PC-3 (cell line): ENCODE measurements at regions not wholly inside any gene's neighbourhood (a gene's known extent, or its start where the extent isn't known, plus 50 kb on each side); places are given as distances from the start of the nearest gene placed in this dataset.

Experiments
- ATAC-seq: fragments of 200-7000 bp; cut with Tn5 transposase; 2 replicates; pipeline ENCODE4 v1.9.1; 2020; ENCODE audit warnings: mild to moderate bottlenecking, moderate library complexity
- BruUV-seq: library from RNA; stranded (reverse); fragments of 400-500 nt; replicated peaks from 2 replicates; lab custom pipeline; 2021; lab: Mats Ljungman, UMichigan
- CTCF ChIA-PET: fragments of 300-600 bp; sonication (Branson Sonifier 250); formaldehyde crosslinking; loops from one replicate; lab custom pipeline; 2022; ENCODE audit warnings: antibody characterized with exemption; lab: Charles Lee
- POLR2A ChIA-PET: fragments of 300-600 bp; sonication (Branson Sonifier 250); formaldehyde crosslinking; loops from one replicate; lab custom pipeline; 2022; ENCODE audit warnings: antibody characterized with exemption; ENCODE audit not compliant: unreplicated experiment; lab: Charles Lee
- DNase-seq: peaks from one replicate; pipeline ENCODE4 v3.0.0-alpha.2; 2015
- H2AFZ ChIP-seq: fragments of 300-600 bp; sonication (generic); 2 replicates; pipeline ENCODE4 v1.6.0; 2016; ENCODE audit warnings: antibody characterized with exemption, low read length
- H3F3A ChIP-seq: fragments of 300-600 bp; sonication (generic); one replicate; pipeline ENCODE4 v1.6.0; 2017; ENCODE audit warnings: antibody characterized with exemption, low read length, control low read depth, mild to moderate bottlenecking; ENCODE audit not compliant: unreplicated experiment
- H3K27ac ChIP-seq: fragments of 300-600 bp; sonication (generic); 2 replicates; pipeline ENCODE4 v1.5.1; 2016; ENCODE audit warnings: mild to moderate bottlenecking, low read length
- H3K27me3 ChIP-seq: fragments of 300-600 bp; sonication (generic); 2 replicates; pipeline ENCODE4 v1.6.1; 2016; ENCODE audit warnings: low read length, mixed read lengths
- H3K36me3 ChIP-seq: fragments of 300-600 bp; sonication (generic); 2 replicates; pipeline ENCODE4 v1.6.1; 2016; ENCODE audit warnings: low read depth, mixed run types, low read length, mixed read lengths
- H3K4me1 ChIP-seq: fragments of 300-600 bp; sonication (generic); 2 replicates; pipeline ENCODE4 v1.5.1; 2016; ENCODE audit warnings: low read length; ENCODE audit not compliant: insufficient read depth
- H3K4me2 ChIP-seq: fragments of 300-600 bp; sonication (generic); 2 replicates; pipeline ENCODE4 v1.6.0; 2016; ENCODE audit warnings: low read length
- H3K4me3 ChIP-seq: fragments of 300-600 bp; sonication (generic); 2 replicates; pipeline ENCODE4 v1.5.1; 2016; ENCODE audit warnings: mild to moderate bottlenecking, low read length, mixed read lengths
- H3K79me2 ChIP-seq: fragments of 300-600 bp; sonication (generic); 2 replicates; pipeline ENCODE4 v1.6.1; 2017; ENCODE audit warnings: low read length, mixed read lengths
- H3K9ac ChIP-seq: fragments of 300-600 bp; sonication (generic); 2 replicates; pipeline ENCODE4 v1.6.0; 2016; ENCODE audit warnings: mild to moderate bottlenecking, low read length
- H3K9me2 ChIP-seq: fragments of 300-600 bp; sonication (generic); replicated peaks from 2 replicates; pipeline ENCODE4 v1.6.1; 2016; ENCODE audit warnings: mixed run types, low read length, mixed read lengths
- H3K9me3 ChIP-seq: fragments of 300-600 bp; sonication (generic); 2 replicates; pipeline ENCODE4 v1.6.1; 2016; ENCODE audit warnings: low read length, mixed read lengths
- H4K20me1 ChIP-seq: fragments of 300-600 bp; sonication (generic); 2 replicates; pipeline ENCODE4 v1.6.1; 2016; ENCODE audit warnings: low read length, mixed read lengths
- CTCF ChIP-seq: fragments of 300-600 bp; sonication (generic); conservative IDR thresholded peaks from 2 replicates; pipeline ENCODE4 v1.5.1; 2017; ENCODE audit warnings: antibody characterized with exemption, low read depth, mild to moderate bottlenecking, low read length
- EZH2 ChIP-seq: fragments of 300-600 bp; sonication (generic); IDR thresholded peaks from one replicate; pipeline ENCODE4 v1.6.1; 2017; ENCODE audit warnings: antibody characterized with exemption, mild to moderate bottlenecking, low read length; ENCODE audit not compliant: unreplicated experiment
- EZH2phosphoT487 ChIP-seq: fragments of 300-600 bp; sonication (generic); IDR thresholded peaks from 2 replicates; pipeline ENCODE4 v1.6.1; 2018; ENCODE audit warnings: mild to moderate bottlenecking, antibody characterized with exemption, low read length, borderline replicate concordance
- intact Hi-C: fragments of 100-400 bp; cut with micrococcal nuclease; formaldehyde crosslinking; loops from 2 replicates; pipeline ENCODE4 v1.9.0; 2023

DNA sequence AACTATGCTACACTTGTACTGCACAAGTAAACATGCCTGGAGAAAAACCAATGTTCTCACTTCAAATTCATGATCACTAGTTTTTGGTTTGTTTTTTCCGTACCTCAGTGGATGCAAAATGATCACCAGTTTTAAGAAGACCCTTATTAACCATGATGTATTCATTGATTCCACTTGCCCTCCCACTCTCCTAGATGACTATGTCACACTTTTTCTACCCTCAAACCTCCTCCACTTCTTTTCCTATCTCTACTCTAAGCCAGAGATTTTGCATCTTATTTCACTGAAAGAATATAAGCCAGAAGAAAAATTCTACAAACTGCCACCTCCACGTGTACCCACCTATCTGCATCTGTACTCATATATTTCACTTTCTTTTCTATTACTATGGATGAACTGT is 186.2 kb upstream of the NAMPT start:
- no peaks in the 10 kb centered on the region for H3K36me3 ChIP-seq
- no peaks in the 10 kb centered on the region for H3F3A ChIP-seq
- intact Hi-C loops = no loop called here
- no peak overlapping the region for H3K9ac ChIP-seq
- no peaks in the 10 kb centered on the region for H3K27me3 ChIP-seq
- no peak overlapping the region for H3K4me2 ChIP-seq
- DNase-seq (no peak), ATAC-seq (no peak)
- H3K27ac ChIP-seq = no peak overlapping the region
- no peak overlapping the region for H3K4me3 ChIP-seq
- no peaks in the 10 kb centered on the region for H3K9me3 ChIP-seq
- peaks cover 7% of the 10 kb centered on the region for H3K79me2 ChIP-seq
- H2AFZ ChIP-seq = no peak overlapping the region
- POLR2A ChIA-PET = no interaction called here
- CTCF ChIA-PET = no interaction called here
- H4K20me1 ChIP-seq = no peaks in the 10 kb centered on the region
- H3K9me2 ChIP-seq = no peaks in the 10 kb centered on the region
- H3K4me1 ChIP-seq = no peaks in the 10 kb centered on the region
- no TSS peak for BruUV-seq
- TF ChIP-seq CTCF = no peak
- no peak for TF ChIP-seq EZH2phosphoT487
- TF ChIP-seq EZH2 = no peak

- H3F3A ChIP-seq = no peaks in the 10 kb centered on the region
- no peak overlapping the region for H2AFZ ChIP-seq
- TF ChIP-seq EZH2 (no peak), EZH2phosphoT487 (no peak), CTCF (no peak)
- no peaks in the 10 kb centered on the region for H4K20me1 ChIP-seq
- DNase-seq (no peak), ATAC-seq (no peak)
- H3K4me1 ChIP-seq = peaks cover 11% of the 10 kb centered on the region
- no TSS peak for BruUV-seq
- intact Hi-C loops = loop anchor here (10.0 kb wide), 1 partner anchor 412 kb away; no protein-coding TSS in a partner anchor
- CTCF ChIA-PET = no interaction called here
- H3K4me3 ChIP-seq = no peak overlapping the region
- no peak overlapping the region for H3K4me2 ChIP-seq
- peaks cover 17% of the 10 kb centered on the region for H3K79me2 ChIP-seq
- no peaks in the 10 kb centered on the region for H3K9me3 ChIP-seq
- H3K9ac ChIP-seq = no peak overlapping the region
- H3K36me3 ChIP-seq = 0 out of 2 replicates have a peak, but pooled peaks cover 6% of the 10 kb centered on the region
- H3K9me2 ChIP-seq = no peaks in the 10 kb centered on the region
- no peak overlapping the region for H3K27ac ChIP-seq
- no peaks in the 10 kb centered on the region for H3K27me3 ChIP-seq
- POLR2A ChIA-PET = no interaction called here
These were observed 182.1 kb upstream of the NAMPT start for GRCh38 chr7:106466867-106467266.

DNA sequence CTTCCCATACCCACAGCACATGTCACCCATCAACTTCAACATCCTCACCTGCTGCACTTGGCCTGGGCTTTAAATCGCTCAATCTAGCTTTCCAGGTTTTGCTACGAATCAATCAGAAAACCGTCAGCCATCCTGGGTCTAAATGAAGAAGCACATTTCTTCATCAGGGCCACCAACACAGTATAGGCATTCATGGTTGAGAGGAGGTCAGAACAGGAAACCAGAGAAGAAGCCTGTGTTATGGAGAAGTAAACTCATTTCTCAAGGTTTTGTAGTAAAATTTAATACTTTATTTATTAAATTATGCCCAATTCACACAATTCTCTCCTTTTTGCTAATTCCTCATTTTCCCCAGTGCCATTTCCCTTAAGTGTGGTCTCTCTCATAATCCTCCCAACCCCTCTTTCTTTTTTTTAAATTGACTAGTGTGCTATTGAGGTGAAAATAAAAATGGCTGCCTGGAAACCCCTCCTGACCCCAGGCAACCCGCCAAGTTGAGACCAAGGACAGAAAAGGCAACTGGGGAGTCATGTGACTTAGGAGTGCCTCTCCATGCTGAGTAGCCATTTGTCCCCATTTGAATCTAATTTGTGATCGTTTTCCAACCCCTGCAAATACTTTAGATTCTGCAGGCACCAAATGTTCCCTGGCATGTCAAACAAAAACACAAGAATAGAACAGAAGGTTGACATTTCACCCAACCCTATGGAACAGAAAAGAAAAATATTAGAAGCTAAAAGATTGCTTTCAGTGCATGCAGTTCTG is 181.1 kb upstream of the NAMPT start:
- DNase-seq (no peak), ATAC-seq (no peak)
- Histone ChIP-seq H3F3A (no peaks in the 10 kb centered on the region), H3K36me3 (0 out of 2 replicates have a peak, but pooled peaks cover 6% of the 10 kb centered on the region), H3K9me3 (no peaks in the 10 kb centered on the region), H3K4me3 (no peak overlapping the region), H3K4me2 (no peak overlapping the region), H3K27ac (no peak overlapping the region), H3K79me2 (peaks cover 17% of the 10 kb centered on the region), H4K20me1 (no peaks in the 10 kb centered on the region), H3K9me2 (no peaks in the 10 kb centered on the region), H2AFZ (no peak overlapping the region), H3K27me3 (no peaks in the 10 kb centered on the region), H3K4me1 (peaks cover 21% of the 10 kb centered on the region), H3K9ac (no peak overlapping the region)
- intact Hi-C loops = loop anchor here (10.0 kb wide), 1 partner anchor 411 kb away; no protein-coding TSS in a partner anchor
- BruUV-seq = no TSS peak
- POLR2A ChIA-PET = no interaction called here
- no peak for TF ChIP-seq EZH2phosphoT487
- TF ChIP-seq CTCF = no peak
- TF ChIP-seq EZH2 = no peak
- CTCF ChIA-PET = no interaction called here
